CD14-positive monocyte (primary cell): ENCODE measurements at regions not wholly inside any gene's neighbourhood (a gene's known extent, or its start where the extent isn't known, plus 50 kb on each side); places are given as distances from the start of the nearest gene placed in this dataset.

Experiments used
- DNase-seq, 3 donors: peaks; one replicate each; pipeline ENCODE4 v3.0.0-alpha.2; 2011 to 2022
- H2AFZ ChIP-seq: 2 replicates; pipeline ENCODE4 v1.6.0; 2012; ENCODE audit warnings: mild to moderate bottlenecking, low read depth, low read length, inconsistent platforms; ENCODE audit not compliant: insufficient read depth, poor library complexity, severe bottlenecking
- H3K27ac ChIP-seq, 2 donors: 1 replicate in 1 of 2; 2 replicates in 1 of 2; pipeline ENCODE4 v1.5.1; 2012 to 2013; ENCODE audit warnings: low read length in 2 of 2, control low read depth in 1 of 2, inconsistent platforms in 1 of 2, low read depth in 1 of 2, mild to moderate bottlenecking in 1 of 2
- H3K27me3 ChIP-seq, 2 donors: one replicate each; pipeline versions ENCODE4 v1.6.0 to v1.6.1; 2011 to 2013; ENCODE audit warnings: low read length in 2 of 2; ENCODE audit not compliant: control insufficient read depth in 2 of 2, insufficient read depth in 2 of 2
- H3K36me3 ChIP-seq, 2 donors: replicated peaks in 1 of 2; 1 replicate in 1 of 2; 2 replicates in 1 of 2; pipeline versions ENCODE4 v1.5.1 to v1.6.1; 2012 to 2013; ENCODE audit warnings: low read length in 2 of 2, control low read depth in 1 of 2, inconsistent platforms in 1 of 2, mild to moderate bottlenecking in 1 of 2; ENCODE audit not compliant: insufficient read depth in 2 of 2, control insufficient read depth in 1 of 2
- H3K4me1 ChIP-seq, 2 donors: 1 replicate in 1 of 2; 2 replicates in 1 of 2; pipeline versions ENCODE4 v1.5.1 to v1.6.1; 2012 to 2013; ENCODE audit warnings: low read length in 2 of 2, control low read depth in 1 of 2, inconsistent platforms in 1 of 2, mild to moderate bottlenecking in 1 of 2, moderate library complexity in 1 of 2; ENCODE audit not compliant: insufficient read depth in 2 of 2, control insufficient read depth in 1 of 2
- H3K4me2 ChIP-seq: replicated peaks from 2 replicates; pipeline ENCODE3; 2012; ENCODE audit warnings: low read length, moderate library complexity, mild to moderate bottlenecking; ENCODE audit not compliant: poor library complexity, severe bottlenecking; ENCODE audit errors: extremely low read depth
- H3K4me3 ChIP-seq, 3 experiments: fragments of 200-600 bp in 1 of 3; sonication (generic) in 1 of 3; replicated peaks in 1 of 3; 1 replicate in 2 of 3; 2 replicates in 1 of 3; pipeline ENCODE4 v1.5.1; 2011 to 2013; ENCODE audit warnings: low read length in 3 of 3, mild to moderate bottlenecking in 3 of 3, control low read depth in 2 of 3, low read depth in 2 of 3, inconsistent platforms in 1 of 3, moderate library complexity in 1 of 3
- H3K79me2 ChIP-seq: 2 replicates; pipeline ENCODE4 v1.6.0; 2012; ENCODE audit warnings: mild to moderate bottlenecking, control low read depth, inconsistent platforms, low read length, moderate library complexity; ENCODE audit not compliant: insufficient read depth
- H3K9ac ChIP-seq: 2 replicates; pipeline ENCODE4 v1.6.0; 2017; ENCODE audit warnings: low read length, mild to moderate bottlenecking; ENCODE audit not compliant: insufficient read depth, poor library complexity, severe bottlenecking
- H3K9me3 ChIP-seq, 2 donors: replicated peaks in 1 of 2; 1 replicate in 1 of 2; 2 replicates in 1 of 2; pipeline versions ENCODE4 v1.5.1 to v1.6.1; 2012 to 2013; ENCODE audit warnings: low read length in 2 of 2, control low read depth in 1 of 2; ENCODE audit not compliant: control insufficient read depth in 1 of 2, insufficient read depth in 1 of 2
- H4K20me1 ChIP-seq: 2 replicates; pipeline ENCODE4 v1.6.0; 2012; ENCODE audit warnings: mild to moderate bottlenecking, low read length, control low read depth, moderate library complexity; ENCODE audit not compliant: insufficient read depth
- H3K27ac Mint-ChIP-seq, 7 donors: one replicate each; pipeline ENCODE4 v1.8.0; 2020; ENCODE audit warnings: mild to moderate bottlenecking in 7 of 7, mixed read lengths in 7 of 7, moderate library complexity in 6 of 7, inconsistent platforms in 2 of 7
- H3K27me3 Mint-ChIP-seq, 3 donors: one replicate each; pipeline ENCODE4 v1.8.0; 2021 to 2022; ENCODE audit warnings: low read depth in 3 of 3, mild to moderate bottlenecking in 3 of 3, mixed read lengths in 3 of 3, moderate library complexity in 3 of 3, inconsistent platforms in 1 of 3
- H3K36me3 Mint-ChIP-seq, 2 donors: one replicate each; pipeline ENCODE4 v1.8.0; 2020; ENCODE audit warnings: mixed read lengths in 2 of 2, inconsistent platforms in 1 of 2, mild to moderate bottlenecking in 1 of 2
- H3K4me1 Mint-ChIP-seq: one replicate; pipeline ENCODE4 v1.8.0; 2020; ENCODE audit warnings: mild to moderate bottlenecking, mixed read lengths
- H3K4me3 Mint-ChIP-seq, 2 donors: one replicate each; pipeline ENCODE4 v1.8.0; 2020; ENCODE audit warnings: mild to moderate bottlenecking in 2 of 2, mixed read lengths in 2 of 2, moderate library complexity in 1 of 2
- H3K9me3 Mint-ChIP-seq, 7 donors: one replicate each; pipeline ENCODE4 v1.8.0; 2020 to 2022; ENCODE audit warnings: mixed read lengths in 7 of 7, mild to moderate bottlenecking in 6 of 7, moderate library complexity in 6 of 7, inconsistent platforms in 2 of 7
- CTCF ChIP-seq: fragments of 200-600 bp; IDR thresholded peaks from one replicate; pipeline ENCODE4 v1.8.0; 2022; ENCODE audit warnings: antibody characterized with exemption, mild to moderate bottlenecking
- intact Hi-C, 2 donors: fragments of 100-400 bp; cut with micrococcal nuclease; formaldehyde crosslinking; loops; one replicate each; pipeline versions ENCODE4 v1.15.0 to v1.15.1; 2023

GRCh38 chr14:28690029-28690692 is 76.4 kb upstream of the FOXG1 start:
- DNase-seq, result no peak
- no peaks in the 10 kb centered on the region for H3K4me1 ChIP-seq
- no peak overlapping the region for H3K27ac Mint-ChIP-seq
- no peak overlapping the region for H3K4me3 Mint-ChIP-seq
- no peaks in the 10 kb centered on the region for H4K20me1 ChIP-seq
- H3K27ac ChIP-seq, result no peak overlapping the region
- no peak overlapping the region for H3K9ac ChIP-seq
- no peaks in the 10 kb centered on the region for H3K36me3 Mint-ChIP-seq
- no peaks in the 10 kb centered on the region for H3K27me3 ChIP-seq
- H3K9me3 Mint-ChIP-seq, result no peaks in the 10 kb centered on the region
- intact Hi-C loops, result no loop called here
- H3K79me2 ChIP-seq, result no peaks in the 10 kb centered on the region
- no peak for TF ChIP-seq CTCF
- no peak overlapping the region for H2AFZ ChIP-seq
- no peaks in the 10 kb centered on the region for H3K36me3 ChIP-seq
- H3K4me3 ChIP-seq, result no peak overlapping the region
- no peaks in the 10 kb centered on the region for H3K9me3 ChIP-seq
- no peaks in the 10 kb centered on the region for H3K4me1 Mint-ChIP-seq
- H3K4me2 ChIP-seq, result no peak overlapping the region
- peaks cover 0 to 3% (median 0%) of the 10 kb centered on the region in 3 donors for H3K27me3 Mint-ChIP-seq

- intact Hi-C loops, result no loop called here
- H3K27ac Mint-ChIP-seq, result no peak overlapping the region
- peaks cover 0 to 2% (median 0%) of the 10 kb centered on the region in 7 donors for H3K9me3 Mint-ChIP-seq
Observed at GRCh38 chr14:28695109-28695508, 71.5 kb upstream of the FOXG1 start.

More at GRCh38 chr14:28695109-28695508, 71.5 kb upstream of the FOXG1 start:
- no peaks in the 10 kb centered on the region for H3K36me3 Mint-ChIP-seq
- H3K4me1 Mint-ChIP-seq, result no peaks in the 10 kb centered on the region
- H3K27ac ChIP-seq, result no peak overlapping the region
- H3K4me1 ChIP-seq, result no peaks in the 10 kb centered on the region
- no peak overlapping the region for H3K9ac ChIP-seq
- no peaks in the 10 kb centered on the region for H3K36me3 ChIP-seq
- no peak for DNase-seq
- no peaks in the 10 kb centered on the region for H3K27me3 Mint-ChIP-seq
- no peak overlapping the region for H2AFZ ChIP-seq
- H3K4me3 ChIP-seq, result no peak overlapping the region
- H3K9me3 ChIP-seq, result no peaks in the 10 kb centered on the region
- H3K79me2 ChIP-seq, result no peaks in the 10 kb centered on the region
- H3K4me3 Mint-ChIP-seq, result no peak overlapping the region
- TF ChIP-seq CTCF, result no peak
- no peaks in the 10 kb centered on the region for H3K27me3 ChIP-seq
- H4K20me1 ChIP-seq, result no peaks in the 10 kb centered on the region
- H3K4me2 ChIP-seq, result no peak overlapping the region
